ENCODE measurements at regions not wholly inside any gene's neighbourhood (a gene's known extent, or its start where the extent isn't known, plus 50 kb on each side); places are given as distances from the start of the nearest gene placed in this dataset.

DNA sequence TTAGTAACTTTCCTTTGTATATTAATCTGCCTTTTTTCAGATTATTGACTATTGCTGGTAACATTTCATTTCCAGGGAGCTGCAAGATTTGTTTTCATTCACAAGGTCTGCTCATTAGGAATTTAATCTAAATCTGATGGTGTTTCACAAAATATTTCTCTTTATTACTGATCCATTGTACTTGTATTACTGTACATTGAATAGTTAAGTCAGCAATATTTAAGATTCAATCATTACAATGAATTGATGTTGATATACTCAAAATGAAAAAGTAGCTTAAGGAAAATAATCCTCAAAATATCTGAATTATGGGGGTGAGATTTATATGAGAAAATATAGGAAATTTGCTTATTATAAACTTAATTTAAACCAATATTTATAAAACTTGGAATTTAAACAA, 308.6 kb upstream of the PBX1 start:
- TF ChIP-seq, protein P1, sequence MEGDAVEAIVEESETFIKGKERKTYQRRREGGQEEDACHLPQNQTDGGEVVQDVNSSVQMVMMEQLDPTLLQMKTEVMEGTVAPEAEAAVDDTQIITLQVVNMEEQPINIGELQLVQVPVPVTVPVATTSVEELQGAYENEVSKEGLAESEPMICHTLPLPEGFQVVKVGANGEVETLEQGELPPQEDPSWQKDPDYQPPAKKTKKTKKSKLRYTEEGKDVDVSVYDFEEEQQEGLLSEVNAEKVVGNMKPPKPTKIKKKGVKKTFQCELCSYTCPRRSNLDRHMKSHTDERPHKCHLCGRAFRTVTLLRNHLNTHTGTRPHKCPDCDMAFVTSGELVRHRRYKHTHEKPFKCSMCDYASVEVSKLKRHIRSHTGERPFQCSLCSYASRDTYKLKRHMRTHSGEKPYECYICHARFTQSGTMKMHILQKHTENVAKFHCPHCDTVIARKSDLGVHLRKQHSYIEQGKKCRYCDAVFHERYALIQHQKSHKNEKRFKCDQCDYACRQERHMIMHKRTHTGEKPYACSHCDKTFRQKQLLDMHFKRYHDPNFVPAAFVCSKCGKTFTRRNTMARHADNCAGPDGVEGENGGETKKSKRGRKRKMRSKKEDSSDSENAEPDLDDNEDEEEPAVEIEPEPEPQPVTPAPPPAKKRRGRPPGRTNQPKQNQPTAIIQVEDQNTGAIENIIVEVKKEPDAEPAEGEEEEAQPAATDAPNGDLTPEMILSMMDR (IDR thresholded peaks at IDR 0.05; ENCODE audit: insufficient read depth, low read depth, low read length), result no peak
- TF ChIP-seq EZH2 (IDR thresholded peaks at IDR 0.05; ENCODE audit: insufficient read depth, low read length), result no peak

All from astrocyte (in vitro differentiated cells and primary cell).